Lower leg skin (tissue), 3 donors: ENCODE measurements at regions not wholly inside any gene's neighbourhood (a gene's known extent, or its start where the extent isn't known, plus 50 kb on each side); places are given as distances from the start of the nearest gene placed in this dataset.

Experiments used
- CTCF ChIP-seq, 3 donors: fragments of 450-650 bp; IDR thresholded peaks; one replicate each; pipeline ENCODE4 v1.5.1; 2016; ENCODE audit warnings: antibody characterized with exemption in 3 of 3, mild to moderate bottlenecking in 3 of 3, moderate library complexity in 2 of 3
- POLR2A ChIP-seq, 2 donors: fragments of 450-650 bp; IDR thresholded peaks; one replicate each; pipeline ENCODE4 v1.6.1; 2016 to 2017; ENCODE audit warnings: antibody characterized with exemption in 2 of 2, mild to moderate bottlenecking in 1 of 2, moderate library complexity in 1 of 2

DNA sequence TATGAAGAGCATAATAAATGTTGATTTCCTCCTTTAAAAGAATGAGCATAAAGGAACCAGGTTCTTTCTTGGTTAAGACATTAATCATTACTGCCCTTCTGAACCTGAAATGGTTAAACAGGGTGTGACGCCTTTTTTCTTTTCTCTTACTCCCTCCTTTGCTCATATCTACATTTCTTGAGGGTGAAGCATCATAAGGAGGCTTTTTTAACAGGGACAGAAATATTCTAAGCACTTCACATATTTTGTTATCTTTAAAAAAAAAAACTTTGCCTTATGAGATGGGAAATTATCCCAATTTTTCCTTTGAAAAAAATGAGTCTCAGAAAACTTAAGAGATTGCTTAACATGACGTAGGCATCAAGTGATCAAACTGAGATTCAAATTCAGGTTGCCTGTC is 1036.3 kb upstream of the TENM4 start:
- TF ChIP-seq CTCF (IDR thresholded peaks at IDR 0.05), result no peak
- no peak for TF ChIP-seq POLR2A (IDR thresholded peaks at IDR 0.05)
